Heart left ventricle (tissue), 13 donors: ENCODE measurements at regions not wholly inside any gene's neighbourhood (a gene's known extent, or its start where the extent isn't known, plus 50 kb on each side); places are given as distances from the start of the nearest gene placed in this dataset.

Experiments used
- POLR2A ChIP-seq, 2 donors: fragments of 450-650 bp; IDR thresholded peaks; one replicate each; pipeline ENCODE4 v1.6.1; 2017; ENCODE audit warnings: antibody characterized with exemption in 2 of 2, mild to moderate bottlenecking in 2 of 2, moderate library complexity in 2 of 2
- TF ChIP-seq, protein P1 (sequence below), 12 donors: fragments of 200-600 bp; sonication (generic) in 4 of 12; IDR thresholded peaks; one replicate each; pipeline versions ENCODE4 v1.5.0 to v1.8.0; 2018 to 2022; ENCODE audit warnings: antibody characterized with exemption in 12 of 12, mild to moderate bottlenecking in 5 of 12
- donor health status: ischemic (EF 13 %, LVEDD 7.1; RV severe dilation, severe dysfunction).
- donor health status: DM: no; HTN: yes; CAD: no.
- donor health status: DM: no; HTN: no; CAD: no.
- donor health status: ischemic (EF 25% LVEDD 6.9; RV normal size, moderate dysfunction).
- donor health status: ischemic (EF 25% LVEDD 5.7; RV mildly dilated, moderate dysfunction).
- donor health status: ischemic (EF 35%, LVEDD 5.7; RV mildly dilated, moderate dysfunction).
- donor health status: nonischemic (EF 11% LVEDD 7.7; RV severe dilation, severe dysfunction).
- donor health status: DM: yes; HTN: yes; CAD: no.
- donor health status: PGD.
- donor health status: ischemic (EF 29% LVEDD 5.4; RV normal size, mild dysfunction).
- donor health status: nonischemic (EF 23%, LVEDD 6.1; RV moderate dilation, normal function).

DNA sequence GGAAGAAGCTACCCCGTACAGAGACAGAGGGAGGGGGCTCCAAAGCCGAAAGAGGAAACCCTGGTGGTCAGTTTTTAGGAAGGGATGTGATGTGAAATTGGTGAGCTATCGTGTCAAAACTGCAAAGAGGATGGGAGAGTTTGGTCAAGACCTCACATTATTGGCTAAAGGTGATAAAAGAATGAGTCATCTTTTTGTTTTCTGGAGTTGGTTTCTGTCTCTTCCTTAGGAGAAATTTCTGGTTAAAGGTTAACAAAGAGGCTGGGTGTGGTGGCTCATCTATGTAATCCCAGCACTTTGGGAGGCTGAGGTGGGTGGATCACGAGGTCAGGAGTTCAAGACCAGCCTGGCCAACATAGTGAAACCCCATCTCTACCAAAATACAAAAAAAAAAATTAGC, 217.8 kb upstream of the CBLB start:
- TF ChIP-seq, protein P1, sequence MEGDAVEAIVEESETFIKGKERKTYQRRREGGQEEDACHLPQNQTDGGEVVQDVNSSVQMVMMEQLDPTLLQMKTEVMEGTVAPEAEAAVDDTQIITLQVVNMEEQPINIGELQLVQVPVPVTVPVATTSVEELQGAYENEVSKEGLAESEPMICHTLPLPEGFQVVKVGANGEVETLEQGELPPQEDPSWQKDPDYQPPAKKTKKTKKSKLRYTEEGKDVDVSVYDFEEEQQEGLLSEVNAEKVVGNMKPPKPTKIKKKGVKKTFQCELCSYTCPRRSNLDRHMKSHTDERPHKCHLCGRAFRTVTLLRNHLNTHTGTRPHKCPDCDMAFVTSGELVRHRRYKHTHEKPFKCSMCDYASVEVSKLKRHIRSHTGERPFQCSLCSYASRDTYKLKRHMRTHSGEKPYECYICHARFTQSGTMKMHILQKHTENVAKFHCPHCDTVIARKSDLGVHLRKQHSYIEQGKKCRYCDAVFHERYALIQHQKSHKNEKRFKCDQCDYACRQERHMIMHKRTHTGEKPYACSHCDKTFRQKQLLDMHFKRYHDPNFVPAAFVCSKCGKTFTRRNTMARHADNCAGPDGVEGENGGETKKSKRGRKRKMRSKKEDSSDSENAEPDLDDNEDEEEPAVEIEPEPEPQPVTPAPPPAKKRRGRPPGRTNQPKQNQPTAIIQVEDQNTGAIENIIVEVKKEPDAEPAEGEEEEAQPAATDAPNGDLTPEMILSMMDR (IDR thresholded peaks at IDR 0.05) = no peak
- TF ChIP-seq POLR2A (IDR thresholded peaks at IDR 0.05) = no peak
